HEK293 (cell line): ENCODE measurements at regions not wholly inside any gene's neighbourhood (a gene's known extent, or its start where the extent isn't known, plus 50 kb on each side); places are given as distances from the start of the nearest gene placed in this dataset.

ENCODE experiments used
- CTCF ChIA-PET: fragments of 350-600 bp; formaldehyde crosslinking; extraction: SDS; loops from one replicate; lab custom pipeline; 2021; ENCODE audit warnings: antibody characterized with exemption; lab: Yijun Ruan, JAX
- POLR2A ChIA-PET: fragments of 300-600 bp; formaldehyde crosslinking; extraction: SDS; loops from one replicate; lab custom pipeline; 2020; ENCODE audit warnings: antibody characterized with exemption, inconsistent platforms; lab: Yijun Ruan, JAX
- H3K27ac ChIP-seq: fragments of 200-500 bp; sonication (Bioruptor generic); 2 replicates; pipeline ENCODE4 v1.5.1; 2014; ENCODE audit warnings: low read depth, low read length, control low read depth, inconsistent platforms; ENCODE audit errors: extremely low read depth
- H3K36me3 ChIP-seq, 2 experiments: fragments of 200-500 bp in 1 of 2; sonication (Bioruptor generic) in 1 of 2; 1 replicate in 1 of 2; 2 replicates in 1 of 2; pipeline ENCODE4 v1.5.1; 2014 to 2017; ENCODE audit warnings: inconsistent platforms in 2 of 2, low read length in 2 of 2; ENCODE audit not compliant: control insufficient read depth in 2 of 2, insufficient read depth in 1 of 2
- H3K4me1 ChIP-seq: fragments of 200-500 bp; sonication (Bioruptor generic); 2 replicates; pipeline ENCODE4 v1.5.1; 2014; ENCODE audit warnings: mild to moderate bottlenecking, low read length, inconsistent platforms; ENCODE audit not compliant: control insufficient read depth, insufficient read depth
- H3K4me3 ChIP-seq: 2 replicates; pipeline ENCODE4 v1.5.1; 2011; ENCODE audit warnings: low read depth, mild to moderate bottlenecking, control low read depth, low read length, moderate library complexity
- H3K9me3 ChIP-seq: fragments of 200-500 bp; sonication (Bioruptor generic); 2 replicates; pipeline ENCODE4 v1.5.1; 2014; ENCODE audit warnings: low read depth, low read length, inconsistent platforms; ENCODE audit not compliant: control insufficient read depth, insufficient read depth
- KLF7 ChIP-seq: fragments of 450-650 bp; formaldehyde crosslinking; IDR thresholded peaks from 2 replicates; pipeline ENCODE4 v1.5.1; 2016; ENCODE audit warnings: missing biosample characterization, missing genetic modification characterization, borderline replicate concordance
- SP7 ChIP-seq: fragments of 450-650 bp; formaldehyde crosslinking; IDR thresholded peaks from 2 replicates; pipeline ENCODE4 v1.5.1; 2016; ENCODE audit warnings: missing biosample characterization, missing genetic modification characterization
- ZNF239 ChIP-seq: fragments of 450-650 bp; formaldehyde crosslinking; IDR thresholded peaks from 2 replicates; pipeline ENCODE4 v1.5.1; 2016; ENCODE audit warnings: missing biosample characterization, missing genetic modification characterization
- ZNF335 ChIP-seq: fragments of 450-650 bp; formaldehyde crosslinking; conservative IDR thresholded peaks from 2 replicates; pipeline ENCODE4 v1.5.1; 2016; ENCODE audit warnings: missing biosample characterization, missing genetic modification characterization
- ZNF37A ChIP-seq: fragments of 450-650 bp; IDR thresholded peaks from 2 replicates; pipeline ENCODE4 v1.5.1; 2018; ENCODE audit warnings: missing biosample characterization, missing genetic modification characterization
- ZNF544 ChIP-seq: fragments of 450-650 bp; formaldehyde crosslinking; IDR thresholded peaks from 2 replicates; pipeline ENCODE4 v1.5.0; 2017; ENCODE audit warnings: missing biosample characterization, missing genetic modification characterization
- ZNF658 ChIP-seq: fragments of 450-650 bp; formaldehyde crosslinking; IDR thresholded peaks from 2 replicates; pipeline ENCODE4; 2016; ENCODE audit warnings: missing biosample characterization, missing genetic modification characterization
- ZNF837 ChIP-seq: fragments of 450-650 bp; formaldehyde crosslinking; IDR thresholded peaks from 2 replicates; pipeline ENCODE4 v1.5.1; 2016; ENCODE audit warnings: missing biosample characterization, missing genetic modification characterization
- TF ChIP-seq, protein P1 (sequence below): fragments of 450-650 bp; formaldehyde crosslinking; IDR thresholded peaks from 2 replicates; pipeline ENCODE4 v1.5.1; 2016; ENCODE audit warnings: missing biosample characterization, missing genetic modification characterization
- TF ChIP-seq, protein P2 (sequence below): fragments of 450-650 bp; formaldehyde crosslinking; IDR thresholded peaks from 2 replicates; pipeline ENCODE4 v1.5.1; 2016; ENCODE audit warnings: missing biosample characterization, missing genetic modification characterization
- TF ChIP-seq, protein P3 (sequence below): fragments of 450-650 bp; formaldehyde crosslinking; IDR thresholded peaks from 2 replicates; pipeline ENCODE4 v1.5.1; 2016; ENCODE audit warnings: missing biosample characterization, missing genetic modification characterization, borderline replicate concordance
- TF ChIP-seq, protein P4 (sequence below): fragments of 450-650 bp; formaldehyde crosslinking; IDR thresholded peaks from 2 replicates; pipeline ENCODE4 v1.5.1; 2016; ENCODE audit warnings: missing biosample characterization, missing genetic modification characterization, low read depth
- TF ChIP-seq, protein P5 (sequence below): fragments of 450-650 bp; IDR thresholded peaks from 2 replicates; pipeline ENCODE4 v1.5.1; 2018; ENCODE audit warnings: missing biosample characterization, mild to moderate bottlenecking, missing genetic modification characterization

DNA sequence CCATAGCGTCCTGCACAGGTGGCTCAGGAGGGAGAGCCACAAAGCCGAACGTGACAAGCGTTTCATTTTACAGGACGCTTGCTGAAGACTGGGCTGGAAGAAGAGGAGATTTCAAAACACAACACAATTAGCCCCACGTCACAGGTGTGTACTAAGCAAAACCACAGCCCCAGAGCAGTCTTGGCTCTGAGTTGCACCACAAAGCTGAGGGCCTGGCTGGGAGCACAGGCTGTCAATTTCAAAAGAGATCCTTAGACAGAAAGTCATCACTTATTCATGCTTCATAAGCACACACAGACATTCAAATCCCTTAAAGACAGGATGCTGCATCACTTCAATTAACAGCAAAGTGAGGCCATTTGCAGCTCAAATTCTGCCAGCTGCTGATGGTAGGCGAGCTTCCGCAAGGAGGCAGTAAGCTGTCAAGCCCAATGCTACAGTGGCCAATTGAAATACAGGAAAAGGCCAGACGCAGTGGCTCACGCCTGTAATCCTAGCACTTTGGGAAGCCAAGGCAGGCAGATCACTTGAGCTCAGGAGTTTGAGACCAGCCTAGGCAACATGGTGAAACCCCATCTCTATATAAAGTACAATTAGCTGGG, 79.6 kb downstream of the SKA1 start:
- POLR2A ChIA-PET, result no interaction called here

DNA sequence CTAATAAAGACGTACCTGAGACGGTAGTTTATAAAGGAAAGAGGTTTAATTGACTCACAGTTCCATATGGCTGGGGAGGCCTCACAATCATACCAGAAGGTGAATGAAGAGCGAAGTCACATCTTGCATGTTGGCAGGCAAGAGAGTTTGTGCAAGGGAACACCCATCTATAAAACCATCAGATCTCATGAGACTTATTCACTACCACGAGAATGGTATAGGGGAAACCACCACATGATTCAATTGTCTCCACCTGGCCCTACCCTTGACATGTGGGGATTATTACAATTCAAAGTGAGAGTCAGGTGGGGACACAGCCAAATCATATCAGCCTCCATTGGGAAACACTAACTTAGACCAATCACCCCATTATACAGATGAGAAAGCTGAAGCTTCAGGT, 81.4 kb downstream of the SKA1 start:
- no peaks in the 10 kb centered on the region for H3K4me1 ChIP-seq
- H3K9me3 ChIP-seq, result no peaks in the 10 kb centered on the region
- no peaks in the 10 kb centered on the region for H3K36me3 ChIP-seq
- ChIA-PET CTCF (no interaction called here), POLR2A (no interaction called here)
- no peak overlapping the region for H3K27ac ChIP-seq
- no peak overlapping the region for H3K4me3 ChIP-seq
- TF ChIP-seq, protein P1, sequence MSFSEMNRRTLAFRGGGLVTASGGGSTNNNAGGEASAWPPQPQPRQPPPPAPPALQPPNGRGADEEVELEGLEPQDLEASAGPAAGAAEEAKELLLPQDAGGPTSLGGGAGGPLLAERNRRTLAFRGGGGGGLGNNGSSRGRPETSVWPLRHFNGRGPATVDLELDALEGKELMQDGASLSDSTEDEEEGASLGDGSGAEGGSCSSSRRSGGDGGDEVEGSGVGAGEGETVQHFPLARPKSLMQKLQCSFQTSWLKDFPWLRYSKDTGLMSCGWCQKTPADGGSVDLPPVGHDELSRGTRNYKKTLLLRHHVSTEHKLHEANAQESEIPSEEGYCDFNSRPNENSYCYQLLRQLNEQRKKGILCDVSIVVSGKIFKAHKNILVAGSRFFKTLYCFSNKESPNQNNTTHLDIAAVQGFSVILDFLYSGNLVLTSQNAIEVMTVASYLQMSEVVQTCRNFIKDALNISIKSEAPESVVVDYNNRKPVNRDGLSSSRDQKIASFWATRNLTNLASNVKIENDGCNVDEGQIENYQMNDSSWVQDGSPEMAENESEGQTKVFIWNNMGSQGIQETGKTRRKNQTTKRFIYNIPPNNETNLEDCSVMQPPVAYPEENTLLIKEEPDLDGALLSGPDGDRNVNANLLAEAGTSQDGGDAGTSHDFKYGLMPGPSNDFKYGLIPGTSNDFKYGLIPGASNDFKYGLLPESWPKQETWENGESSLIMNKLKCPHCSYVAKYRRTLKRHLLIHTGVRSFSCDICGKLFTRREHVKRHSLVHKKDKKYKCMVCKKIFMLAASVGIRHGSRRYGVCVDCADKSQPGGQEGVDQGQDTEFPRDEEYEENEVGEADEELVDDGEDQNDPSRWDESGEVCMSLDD (tag by site-specific recombination), result no peak
- TF ChIP-seq, protein P2, sequence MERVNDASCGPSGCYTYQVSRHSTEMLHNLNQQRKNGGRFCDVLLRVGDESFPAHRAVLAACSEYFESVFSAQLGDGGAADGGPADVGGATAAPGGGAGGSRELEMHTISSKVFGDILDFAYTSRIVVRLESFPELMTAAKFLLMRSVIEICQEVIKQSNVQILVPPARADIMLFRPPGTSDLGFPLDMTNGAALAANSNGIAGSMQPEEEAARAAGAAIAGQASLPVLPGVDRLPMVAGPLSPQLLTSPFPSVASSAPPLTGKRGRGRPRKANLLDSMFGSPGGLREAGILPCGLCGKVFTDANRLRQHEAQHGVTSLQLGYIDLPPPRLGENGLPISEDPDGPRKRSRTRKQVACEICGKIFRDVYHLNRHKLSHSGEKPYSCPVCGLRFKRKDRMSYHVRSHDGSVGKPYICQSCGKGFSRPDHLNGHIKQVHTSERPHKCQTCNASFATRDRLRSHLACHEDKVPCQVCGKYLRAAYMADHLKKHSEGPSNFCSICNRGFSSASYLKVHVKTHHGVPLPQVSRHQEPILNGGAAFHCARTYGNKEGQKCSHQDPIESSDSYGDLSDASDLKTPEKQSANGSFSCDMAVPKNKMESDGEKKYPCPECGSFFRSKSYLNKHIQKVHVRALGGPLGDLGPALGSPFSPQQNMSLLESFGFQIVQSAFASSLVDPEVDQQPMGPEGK, result no peak
- TF ChIP-seq SP7 (tag by site-specific recombination) (no peak), ZNF335 (tag by site-specific recombination) (no peak), ZNF544 (tag by site-specific recombination) (no peak), ZNF658 (tag by site-specific recombination) (no peak), ZNF37A (no peak), ZNF837 (tag by site-specific recombination) (no peak), ZNF239 (no peak)
- TF ChIP-seq, protein P3, sequence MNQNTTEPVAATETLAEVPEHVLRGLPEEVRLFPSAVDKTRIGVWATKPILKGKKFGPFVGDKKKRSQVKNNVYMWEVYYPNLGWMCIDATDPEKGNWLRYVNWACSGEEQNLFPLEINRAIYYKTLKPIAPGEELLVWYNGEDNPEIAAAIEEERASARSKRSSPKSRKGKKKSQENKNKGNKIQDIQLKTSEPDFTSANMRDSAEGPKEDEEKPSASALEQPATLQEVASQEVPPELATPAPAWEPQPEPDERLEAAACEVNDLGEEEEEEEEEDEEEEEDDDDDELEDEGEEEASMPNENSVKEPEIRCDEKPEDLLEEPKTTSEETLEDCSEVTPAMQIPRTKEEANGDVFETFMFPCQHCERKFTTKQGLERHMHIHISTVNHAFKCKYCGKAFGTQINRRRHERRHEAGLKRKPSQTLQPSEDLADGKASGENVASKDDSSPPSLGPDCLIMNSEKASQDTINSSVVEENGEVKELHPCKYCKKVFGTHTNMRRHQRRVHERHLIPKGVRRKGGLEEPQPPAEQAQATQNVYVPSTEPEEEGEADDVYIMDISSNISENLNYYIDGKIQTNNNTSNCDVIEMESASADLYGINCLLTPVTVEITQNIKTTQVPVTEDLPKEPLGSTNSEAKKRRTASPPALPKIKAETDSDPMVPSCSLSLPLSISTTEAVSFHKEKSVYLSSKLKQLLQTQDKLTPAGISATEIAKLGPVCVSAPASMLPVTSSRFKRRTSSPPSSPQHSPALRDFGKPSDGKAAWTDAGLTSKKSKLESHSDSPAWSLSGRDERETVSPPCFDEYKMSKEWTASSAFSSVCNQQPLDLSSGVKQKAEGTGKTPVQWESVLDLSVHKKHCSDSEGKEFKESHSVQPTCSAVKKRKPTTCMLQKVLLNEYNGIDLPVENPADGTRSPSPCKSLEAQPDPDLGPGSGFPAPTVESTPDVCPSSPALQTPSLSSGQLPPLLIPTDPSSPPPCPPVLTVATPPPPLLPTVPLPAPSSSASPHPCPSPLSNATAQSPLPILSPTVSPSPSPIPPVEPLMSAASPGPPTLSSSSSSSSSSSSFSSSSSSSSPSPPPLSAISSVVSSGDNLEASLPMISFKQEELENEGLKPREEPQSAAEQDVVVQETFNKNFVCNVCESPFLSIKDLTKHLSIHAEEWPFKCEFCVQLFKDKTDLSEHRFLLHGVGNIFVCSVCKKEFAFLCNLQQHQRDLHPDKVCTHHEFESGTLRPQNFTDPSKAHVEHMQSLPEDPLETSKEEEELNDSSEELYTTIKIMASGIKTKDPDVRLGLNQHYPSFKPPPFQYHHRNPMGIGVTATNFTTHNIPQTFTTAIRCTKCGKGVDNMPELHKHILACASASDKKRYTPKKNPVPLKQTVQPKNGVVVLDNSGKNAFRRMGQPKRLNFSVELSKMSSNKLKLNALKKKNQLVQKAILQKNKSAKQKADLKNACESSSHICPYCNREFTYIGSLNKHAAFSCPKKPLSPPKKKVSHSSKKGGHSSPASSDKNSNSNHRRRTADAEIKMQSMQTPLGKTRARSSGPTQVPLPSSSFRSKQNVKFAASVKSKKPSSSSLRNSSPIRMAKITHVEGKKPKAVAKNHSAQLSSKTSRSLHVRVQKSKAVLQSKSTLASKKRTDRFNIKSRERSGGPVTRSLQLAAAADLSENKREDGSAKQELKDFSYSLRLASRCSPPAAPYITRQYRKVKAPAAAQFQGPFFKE, result no peak

More for the DNA sequence above, 79.6 kb downstream of the SKA1 start:
- CTCF ChIA-PET, result no interaction called here
- H3K4me1 ChIP-seq, result no peaks in the 10 kb centered on the region
- no peaks in the 10 kb centered on the region for H3K9me3 ChIP-seq
- no peak overlapping the region for H3K27ac ChIP-seq
- TF ChIP-seq KLF7 (tag by site-specific recombination), result no peak
- TF ChIP-seq, protein P4, sequence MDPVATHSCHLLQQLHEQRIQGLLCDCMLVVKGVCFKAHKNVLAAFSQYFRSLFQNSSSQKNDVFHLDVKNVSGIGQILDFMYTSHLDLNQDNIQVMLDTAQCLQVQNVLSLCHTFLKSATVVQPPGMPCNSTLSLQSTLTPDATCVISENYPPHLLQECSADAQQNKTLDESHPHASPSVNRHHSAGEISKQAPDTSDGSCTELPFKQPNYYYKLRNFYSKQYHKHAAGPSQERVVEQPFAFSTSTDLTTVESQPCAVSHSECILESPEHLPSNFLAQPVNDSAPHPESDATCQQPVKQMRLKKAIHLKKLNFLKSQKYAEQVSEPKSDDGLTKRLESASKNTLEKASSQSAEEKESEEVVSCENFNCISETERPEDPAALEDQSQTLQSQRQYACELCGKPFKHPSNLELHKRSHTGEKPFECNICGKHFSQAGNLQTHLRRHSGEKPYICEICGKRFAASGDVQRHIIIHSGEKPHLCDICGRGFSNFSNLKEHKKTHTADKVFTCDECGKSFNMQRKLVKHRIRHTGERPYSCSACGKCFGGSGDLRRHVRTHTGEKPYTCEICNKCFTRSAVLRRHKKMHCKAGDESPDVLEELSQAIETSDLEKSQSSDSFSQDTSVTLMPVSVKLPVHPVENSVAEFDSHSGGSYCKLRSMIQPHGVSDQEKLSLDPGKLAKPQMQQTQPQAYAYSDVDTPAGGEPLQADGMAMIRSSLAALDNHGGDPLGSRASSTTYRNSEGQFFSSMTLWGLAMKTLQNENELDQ, result no peak
- TF ChIP-seq, protein P5, sequence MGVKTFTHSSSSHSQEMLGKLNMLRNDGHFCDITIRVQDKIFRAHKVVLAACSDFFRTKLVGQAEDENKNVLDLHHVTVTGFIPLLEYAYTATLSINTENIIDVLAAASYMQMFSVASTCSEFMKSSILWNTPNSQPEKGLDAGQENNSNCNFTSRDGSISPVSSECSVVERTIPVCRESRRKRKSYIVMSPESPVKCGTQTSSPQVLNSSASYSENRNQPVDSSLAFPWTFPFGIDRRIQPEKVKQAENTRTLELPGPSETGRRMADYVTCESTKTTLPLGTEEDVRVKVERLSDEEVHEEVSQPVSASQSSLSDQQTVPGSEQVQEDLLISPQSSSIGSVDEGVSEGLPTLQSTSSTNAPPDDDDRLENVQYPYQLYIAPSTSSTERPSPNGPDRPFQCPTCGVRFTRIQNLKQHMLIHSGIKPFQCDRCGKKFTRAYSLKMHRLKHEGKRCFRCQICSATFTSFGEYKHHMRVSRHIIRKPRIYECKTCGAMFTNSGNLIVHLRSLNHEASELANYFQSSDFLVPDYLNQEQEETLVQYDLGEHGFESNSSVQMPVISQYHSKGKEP, result no peak
- no peaks in the 10 kb centered on the region for H3K36me3 ChIP-seq
- H3K4me3 ChIP-seq, result no peak overlapping the region
